K562 (cell line): ENCODE measurements at regions not wholly inside any gene's neighbourhood (a gene's known extent, or its start where the extent isn't known, plus 50 kb on each side); places are given as distances from the start of the nearest gene placed in this dataset.

Experiments used
- ATAC-seq: fragments of 200-7000 bp; cut with Tn5 transposase; 3 replicates; pipeline ENCODE4 v1.9.1; 2020; ENCODE audit warnings: moderate library complexity
- BruUV-seq: library from RNA; stranded (reverse); fragments of 400-500 nt; replicated peaks from 2 replicates; lab custom pipeline; 2021; lab: Mats Ljungman, UMichigan
- CTCF ChIA-PET: fragments of 300-600 bp; formaldehyde crosslinking; extraction: SDS; loops from one replicate; lab custom pipeline; 2021; ENCODE audit warnings: low intra/inter-chr PET ratio; lab: Yijun Ruan, JAX
- POLR2A ChIA-PET: fragments of 300-600, 350-650 bp; sonication (Branson Sonifier 250); formaldehyde crosslinking; extraction: SDS; loops from one replicate; lab custom pipeline; 2021; ENCODE audit warnings: antibody characterized with exemption, inconsistent platforms; lab: Yijun Ruan, JAX
- DNase-seq, 4 experiments: peaks; one replicate each; pipeline versions ENCODE4 v3.0.0 to v3.0.0-alpha.2; 2011 to 2018; ENCODE audit warnings: low spot score in 3 of 4, mixed read lengths in 3 of 4; ENCODE audit errors: extremely low read depth in 1 of 4
- FAIRE-seq: peaks from 2 replicates; lab custom pipeline; 2011; peaks lifted over from hg19 to GRCh38; lab: Jason Lieb, UNC
- H2AFZ ChIP-seq: 2 replicates; pipeline ENCODE4 v1.6.0; 2011; ENCODE audit warnings: low read depth, low read length, control low read depth, inconsistent platforms
- H3K27ac ChIP-seq: fragments of 200-600 bp; 3 replicates; pipeline ENCODE4 v1.8.0; 2011; ENCODE audit warnings: low read depth, mild to moderate bottlenecking, control low read depth, inconsistent platforms, low read length, moderate library complexity, mixed read lengths; ENCODE audit errors: extremely low read depth
- H3K27me3 ChIP-seq, 2 experiments: fragments of 300-600 bp in 1 of 2; 2 replicates in 1 of 2; 3 replicates in 1 of 2; pipeline versions ENCODE4 v1.6.0 to v1.8.0; 2011; ENCODE audit warnings: inconsistent platforms in 2 of 2, low read length in 2 of 2, mild to moderate bottlenecking in 1 of 2, mixed read lengths in 1 of 2, moderate library complexity in 1 of 2; ENCODE audit not compliant: control insufficient read depth in 2 of 2, insufficient read depth in 2 of 2
- H3K36me3 ChIP-seq: fragments of 300-600 bp; 3 replicates; pipeline ENCODE4 v1.8.0; 2011; ENCODE audit warnings: mild to moderate bottlenecking, low read length, inconsistent platforms; ENCODE audit not compliant: control insufficient read depth, insufficient read depth
- H3K4me1 ChIP-seq, 2 experiments: fragments of 200-600 bp in 1 of 2; replicated peaks in 1 of 2; 2 replicates in 1 of 2; 3 replicates in 1 of 2; pipeline versions ENCODE4 v1.5.1 to v1.8.0; 2011; ENCODE audit warnings: inconsistent platforms in 2 of 2, low read length in 2 of 2, mild to moderate bottlenecking in 1 of 2, mixed read lengths in 1 of 2, moderate library complexity in 1 of 2; ENCODE audit not compliant: control insufficient read depth in 2 of 2, insufficient read depth in 2 of 2
- H3K4me2 ChIP-seq: 2 replicates; pipeline ENCODE4 v1.6.1; 2011; ENCODE audit warnings: low read length, control low read depth, inconsistent platforms, mixed read lengths; ENCODE audit not compliant: insufficient read depth
- H3K4me3 ChIP-seq: fragments of 200-600 bp; sonication (generic), shearing (Covaris generic); 2 replicates; pipeline ENCODE4 v1.5.1; 2016; ENCODE audit warnings: control low read depth, inconsistent platforms
- H3K79me2 ChIP-seq: fragments of 200-600 bp; 3 replicates; pipeline ENCODE4 v1.8.0; 2011; ENCODE audit warnings: low read length, inconsistent platforms; ENCODE audit not compliant: control insufficient read depth, insufficient read depth
- H3K9ac ChIP-seq, 2 experiments: 2 replicates each; pipeline versions ENCODE4 v1.6.0 to v1.6.1; 2011; ENCODE audit warnings: low read depth in 2 of 2, low read length in 2 of 2, control low read depth in 1 of 2, inconsistent platforms in 1 of 2, mild to moderate bottlenecking in 1 of 2, mixed read lengths in 1 of 2; ENCODE audit not compliant: insufficient read depth in 1 of 2
- H3K9me1 ChIP-seq: one replicate; pipeline ENCODE4 v1.6.0; 2011; ENCODE audit warnings: inconsistent platforms, mild to moderate bottlenecking, low read length, moderate library complexity; ENCODE audit not compliant: control insufficient read depth, insufficient read depth
- H3K9me3 ChIP-seq: replicated peaks from 2 replicates; pipeline ENCODE4 v1.5.1; 2011; ENCODE audit warnings: low read depth, low read length, inconsistent platforms; ENCODE audit not compliant: control insufficient read depth, insufficient read depth
- H4K20me1 ChIP-seq: replicated peaks from 2 replicates; pipeline ENCODE4 v1.6.1; 2011; ENCODE audit warnings: low read length, inconsistent platforms, mixed read lengths; ENCODE audit not compliant: control insufficient read depth, insufficient read depth
- ASH1L ChIP-seq: fragments of 450-650 bp; IDR thresholded peaks from 2 replicates; pipeline ENCODE4 v1.6.1; 2018; ENCODE audit warnings: borderline replicate concordance, mild to moderate bottlenecking, low read depth; ENCODE audit not compliant: partially characterized antibody
- DLX4 ChIP-seq: fragments of 250-450 bp; sonication (Bioruptor Pico); IDR thresholded peaks from 2 replicates; pipeline ENCODE4 v1.6.1; 2021; ENCODE audit warnings: mild to moderate bottlenecking
- KAT7 ChIP-seq: sonication (generic); formaldehyde crosslinking; IDR thresholded peaks from 2 replicates; pipeline ENCODE4 v1.8.0; 2022; ENCODE audit warnings: missing genetic modification reagents, mild to moderate bottlenecking, borderline replicate concordance
- POLR2G ChIP-seq: fragments of 200-400 bp; formaldehyde crosslinking; IDR thresholded peaks from 2 replicates; pipeline ENCODE4 v1.6.1; 2017; ENCODE audit warnings: low read depth, mild to moderate bottlenecking, antibody characterized with exemption, low read length, moderate library complexity
- RAD21 ChIP-seq, 2 experiments: fragments of 250-450 bp in 1 of 2; fragments of 450-650 bp in 1 of 2; sonication (Bioruptor Pico) in 1 of 2; formaldehyde crosslinking in 1 of 2; IDR thresholded peaks in 1 of 2; conservative IDR thresholded peaks in 1 of 2; 2 replicates each; pipeline versions ENCODE4 v1.4.0 to v1.8.0; 2020 to 2022; ENCODE audit warnings: mild to moderate bottlenecking in 2 of 2, moderate library complexity in 1 of 2
- TBP ChIP-seq: optimal IDR thresholded peaks from 2 replicates; pipeline ENCODE3; 2011; ENCODE audit warnings: low read depth, low read length, improper control_type of control experiment
- ZBTB43 ChIP-seq: sonication (generic); formaldehyde crosslinking; IDR thresholded peaks from 2 replicates; pipeline ENCODE4 v1.8.0; 2023; ENCODE audit warnings: mild to moderate bottlenecking, missing genetic modification reagents
- ZNF280A ChIP-seq: fragments of 450-650 bp; IDR thresholded peaks from 2 replicates; pipeline ENCODE4 v1.6.1; 2018; ENCODE audit warnings: mild to moderate bottlenecking, low read depth; ENCODE audit not compliant: partially characterized antibody
- WGBS: fragments of 100-300 bp; shearing (Covaris generic); methylation state at CpG from one replicate; pipeline ENCODE4 v1.1.6; 2016; ENCODE audit warnings: low coverage, mixed read lengths; ENCODE audit not compliant: insufficient coverage; ENCODE audit errors: missing lambda C conversion rate; 5-methylcytosine and 5-hydroxymethylcytosine counted together
- in situ Hi-C: fragments of 300-500 bp; cut with MboI; formaldehyde crosslinking; loops from 4 replicates; pipeline ENCODE4 v1.15.0; 2018; ENCODE audit warnings: inconsistent platforms, mixed read lengths
- intact Hi-C: fragments of 100-400 bp; cut with micrococcal nuclease; formaldehyde crosslinking; loops from 2 replicates; pipeline ENCODE4 v1.14.2; 2022

GRCh38 chr3:177557548-177557947, 360.3 kb upstream of the TBL1XR1 start:
- Histone ChIP-seq H3K27ac (no peak overlapping the region), H3K27me3 (no peaks in the 10 kb centered on the region), H3K4me1 (no peaks in the 10 kb centered on the region), H3K9ac (no peak overlapping the region), H3K36me3 (no peaks in the 10 kb centered on the region), H3K9me1 (no peaks in the 10 kb centered on the region), H3K4me3 (no peak overlapping the region), H2AFZ (no peak overlapping the region), H3K79me2 (no peaks in the 10 kb centered on the region), H3K4me2 (no peak overlapping the region), H4K20me1 (no peaks in the 10 kb centered on the region), H3K9me3 (no peaks in the 10 kb centered on the region)
- 29% methylated on average over 3 of the region's 3 CpGs for WGBS
- ChIA-PET POLR2A (no interaction called here), CTCF (no interaction called here)
- in situ Hi-C loops = no loop called here
- TF ChIP-seq DLX4 (CRISPR knock-in tag) = no peak
- no peak for TF ChIP-seq TBP
- TF ChIP-seq ZBTB43 (CRISPR knock-in tag) = no peak
- no peak for TF ChIP-seq POLR2G
- ATAC-seq (no peak), FAIRE-seq (no peak), DNase-seq (no peak)
- intact Hi-C loops = loop anchor here (5.0 kb wide), 1 partner anchor 220 kb away; no protein-coding TSS in a partner anchor
- BruUV-seq = no TSS peak

- H3K4me2 ChIP-seq = no peak overlapping the region
- TF ChIP-seq ASH1L (no peak), KAT7 (no peak), ZNF280A (no peak), RAD21 (CRISPR knock-in tag; conservative IDR thresholded peaks at IDR 0.05 in 1 of 2, IDR thresholded peaks at IDR 0.05 in 1 of 2) (peak in 1 of 2 experiments; percentile 11; a peak in 1 of 4 replicates)
- TF ChIP-seq, all 486 proteins: peak for 1
- no peak for DNase-seq
- Histone ChIP-seq H3K4me1 (no peaks in the 10 kb centered on the region), H3K9me3 (no peaks in the 10 kb centered on the region), H3K79me2 (no peaks in the 10 kb centered on the region), H3K4me3 (no peak overlapping the region), H3K36me3 (no peaks in the 10 kb centered on the region), H4K20me1 (no peaks in the 10 kb centered on the region), H3K9me1 (no peaks in the 10 kb centered on the region), H3K9ac (no peak overlapping the region), H2AFZ (no peak overlapping the region), H3K27ac (no peak overlapping the region), H3K27me3 (no peaks in the 10 kb centered on the region)
- no TSS peak for BruUV-seq
- no peak for ATAC-seq
- FAIRE-seq = no peak
- in situ Hi-C loops = no loop called here
- ChIA-PET CTCF (no interaction called here), POLR2A (interaction anchor here (1.4 kb wide), 1 partner anchor 31 kb away, joined by 4 read pairs; no protein-coding TSS in a partner anchor)
- WGBS = 39% methylated on average over 5 of the region's 5 CpGs
- intact Hi-C loops = no loop called here
Observed at GRCh38 chr3:177561365-177561764, 364.1 kb upstream of the TBL1XR1 start.
